Activated T-helper 2 cell treated with anti-CD3 and anti-CD28 coated beads, Interferon-gamma antibody, Interleukin-2, Interleukin-4, amounts not matched to agents 10 μg/mL and 5 μg/mL and 100 μg/mL, durations not matched to agents 14 hours and 24 hours and 36 hours (primary cell): ENCODE measurements at regions not wholly inside any gene's neighbourhood (a gene's known extent, or its start where the extent isn't known, plus 50 kb on each side); places are given as distances from the start of the nearest gene placed in this dataset.

Experiments
- DNase-seq: peaks from one replicate; pipeline ENCODE4 v3.0.0; 2021; ENCODE audit warnings: low spot score
- H3K27ac Mint-ChIP-seq: one replicate; pipeline ENCODE4 v1.8.0; 2021; ENCODE audit warnings: mixed read lengths
- H3K27me3 Mint-ChIP-seq: one replicate; pipeline ENCODE4 v1.8.0; 2021; ENCODE audit warnings: low read depth, mixed read lengths
- H3K36me3 Mint-ChIP-seq: one replicate; pipeline ENCODE4 v1.8.0; 2021; ENCODE audit warnings: low read depth, mixed read lengths
- H3K4me1 Mint-ChIP-seq: one replicate; pipeline ENCODE4 v1.8.0; 2021; ENCODE audit warnings: low read depth, mixed read lengths
- H3K4me3 Mint-ChIP-seq: one replicate; pipeline ENCODE4 v1.8.0; 2021; ENCODE audit warnings: low read depth, mild to moderate bottlenecking, moderate library complexity, mixed read lengths
- H3K9me3 Mint-ChIP-seq: one replicate; pipeline ENCODE4 v1.8.0; 2021; ENCODE audit warnings: mixed read lengths
- intact Hi-C: fragments of 100-400 bp; cut with micrococcal nuclease; formaldehyde crosslinking; loops from one replicate; pipeline ENCODE4 v1.15.1; 2023

GRCh38 chr2:42906557-42907411 lies 114.4 kb upstream of the HAAO start:
- peaks cover 2% of the 10 kb centered on the region for H3K27me3 Mint-ChIP-seq
- H3K9me3 Mint-ChIP-seq = no peaks in the 10 kb centered on the region

GRCh38 chr2:42906111-42906556 lies 113.8 kb upstream of the HAAO start:
- no peaks in the 10 kb centered on the region for H3K9me3 Mint-ChIP-seq
- no peak overlapping the region for H3K27ac Mint-ChIP-seq
- peaks cover 2% of the 10 kb centered on the region for H3K27me3 Mint-ChIP-seq
- H3K4me3 Mint-ChIP-seq = no peak overlapping the region
- intact Hi-C loops = no loop called here
- no peak for DNase-seq
- H3K4me1 Mint-ChIP-seq = peaks cover 3% of the 10 kb centered on the region
- H3K36me3 Mint-ChIP-seq = no peaks in the 10 kb centered on the region

More at GRCh38 chr2:42906557-42907411, 114.4 kb upstream of the HAAO start:
- no peak overlapping the region for H3K27ac Mint-ChIP-seq
- no peak overlapping the region for H3K4me3 Mint-ChIP-seq
- peaks cover 3% of the 10 kb centered on the region for H3K4me1 Mint-ChIP-seq
- intact Hi-C loops = no loop called here
- no peaks in the 10 kb centered on the region for H3K36me3 Mint-ChIP-seq
- DNase-seq = no peak

DNA sequence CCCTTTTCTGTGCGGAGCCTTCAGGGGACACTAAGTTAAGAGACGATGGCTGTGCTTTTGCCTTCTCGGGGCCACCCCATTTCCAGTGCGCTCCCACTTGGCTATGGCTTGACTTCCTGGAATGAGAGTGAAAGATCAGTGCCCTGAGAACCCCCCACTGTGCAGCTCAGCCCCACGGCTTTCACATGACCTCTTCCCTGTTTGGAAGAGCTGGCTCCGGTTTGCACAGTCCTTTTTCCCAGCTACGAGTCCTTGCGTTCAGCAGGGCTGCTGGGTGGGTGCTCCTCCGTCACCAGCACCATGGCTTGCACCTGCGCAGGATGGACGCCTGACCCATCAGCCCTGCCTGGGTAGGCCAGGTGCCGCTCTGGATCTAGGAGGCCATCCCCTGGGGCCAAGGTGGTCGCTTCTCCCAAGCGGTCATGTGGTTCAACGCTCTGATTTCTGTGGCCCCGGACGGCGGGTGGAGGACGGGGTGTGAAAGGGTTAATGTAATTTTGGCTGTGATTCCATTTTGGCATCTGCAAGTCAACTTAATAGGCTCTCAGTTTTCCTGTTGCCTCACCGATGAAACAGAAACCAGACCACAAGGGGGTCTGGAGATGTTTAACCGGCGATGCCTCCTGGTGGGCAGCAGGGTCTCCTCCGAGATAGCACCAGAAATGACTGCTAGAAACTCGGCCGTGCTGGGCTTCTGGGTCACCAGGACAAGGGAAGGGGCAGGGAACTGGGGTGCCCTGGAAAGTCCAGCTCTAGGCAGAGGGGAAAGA lies 113.1 kb upstream of the HAAO start:
- intact Hi-C loops = no loop called here
- Mint-ChIP-seq H3K27me3 (peaks cover 4% of the 10 kb centered on the region), H3K4me1 (peaks cover 3% of the 10 kb centered on the region), H3K4me3 (no peak overlapping the region), H3K9me3 (no peaks in the 10 kb centered on the region), H3K36me3 (no peaks in the 10 kb centered on the region), H3K27ac (no peak overlapping the region)
- no peak for DNase-seq

GRCh38 chr2:42904576-42904876 lies 112.1 kb upstream of the HAAO start:
- peaks cover 6% of the 10 kb centered on the region for H3K27me3 Mint-ChIP-seq
- no peak for DNase-seq
- no peaks in the 10 kb centered on the region for H3K36me3 Mint-ChIP-seq
- no peak overlapping the region for H3K27ac Mint-ChIP-seq
- no peaks in the 10 kb centered on the region for H3K9me3 Mint-ChIP-seq
- H3K4me3 Mint-ChIP-seq = no peak overlapping the region
- intact Hi-C loops = no loop called here
- peaks cover 3% of the 10 kb centered on the region for H3K4me1 Mint-ChIP-seq

GRCh38 chr2:42903821-42904575 lies 111.6 kb upstream of the HAAO start:
- H3K4me3 Mint-ChIP-seq = no peak overlapping the region
- peaks cover 3% of the 10 kb centered on the region for H3K4me1 Mint-ChIP-seq
- intact Hi-C loops = no loop called here
- peaks cover 6% of the 10 kb centered on the region for H3K27me3 Mint-ChIP-seq
- no peaks in the 10 kb centered on the region for H3K36me3 Mint-ChIP-seq
- no peak overlapping the region for H3K27ac Mint-ChIP-seq
- DNase-seq = no peak
- H3K9me3 Mint-ChIP-seq = no peaks in the 10 kb centered on the region

- no peaks in the 10 kb centered on the region for H3K36me3 Mint-ChIP-seq
- intact Hi-C loops = no loop called here
- H3K9me3 Mint-ChIP-seq = no peaks in the 10 kb centered on the region
- H3K4me1 Mint-ChIP-seq = peaks cover 3% of the 10 kb centered on the region
- H3K4me3 Mint-ChIP-seq = no peak overlapping the region
- H3K27me3 Mint-ChIP-seq = peaks cover 6% of the 10 kb centered on the region
- H3K27ac Mint-ChIP-seq = no peak overlapping the region
- DNase-seq = no peak
Measured at GRCh38 chr2:42902939-42903709, 110.7 kb upstream of the HAAO start.

- Mint-ChIP-seq H3K36me3 (no peaks in the 10 kb centered on the region), H3K9me3 (no peaks in the 10 kb centered on the region), H3K4me3 (no peak overlapping the region), H3K27ac (no peak overlapping the region), H3K27me3 (peaks cover 4% of the 10 kb centered on the region), H3K4me1 (peaks cover under 1% of the 10 kb centered on the region)
- intact Hi-C loops = no loop called here
- no peak for DNase-seq
Measured at GRCh38 chr2:42901076-42901640, 108.8 kb upstream of the HAAO start.

DNA sequence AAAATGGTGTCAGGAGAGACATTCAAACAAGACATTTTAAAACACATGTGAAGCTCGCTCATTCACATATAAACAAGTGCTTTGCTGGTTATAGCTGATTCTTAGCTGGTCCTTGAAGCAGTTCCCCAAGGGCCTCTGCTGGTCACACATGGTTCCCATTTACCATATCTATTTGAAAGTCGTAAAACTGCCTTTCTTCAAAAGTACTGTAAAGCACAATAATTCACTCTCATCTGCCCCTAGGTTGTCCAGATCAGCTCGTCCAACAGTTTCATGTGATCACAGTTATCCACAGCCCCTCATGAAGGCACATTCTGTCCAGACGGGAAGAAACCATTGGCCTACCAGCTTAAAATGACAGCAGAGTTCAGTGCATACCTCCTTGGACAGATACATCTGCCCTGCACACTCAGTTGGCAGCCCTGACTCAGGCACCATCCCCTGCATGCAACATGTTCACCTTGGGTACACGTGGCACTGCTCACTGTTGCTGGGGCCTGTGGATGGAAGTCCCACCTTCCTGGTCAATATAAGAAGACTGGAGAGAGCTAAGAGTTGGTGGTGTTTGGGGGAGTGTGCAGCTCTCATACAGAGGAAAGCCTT lies 108.0 kb upstream of the HAAO start:
- DNase-seq = no peak
- H3K9me3 Mint-ChIP-seq = no peaks in the 10 kb centered on the region
- H3K27ac Mint-ChIP-seq = no peak overlapping the region
- H3K27me3 Mint-ChIP-seq = peaks cover 4% of the 10 kb centered on the region
- H3K4me3 Mint-ChIP-seq = no peak overlapping the region
- no peaks in the 10 kb centered on the region for H3K4me1 Mint-ChIP-seq
- intact Hi-C loops = no loop called here
- H3K36me3 Mint-ChIP-seq = no peaks in the 10 kb centered on the region

GRCh38 chr2:42897358-42897757 lies 105.0 kb upstream of the HAAO start:
- Mint-ChIP-seq H3K4me3 (no peak overlapping the region), H3K9me3 (no peaks in the 10 kb centered on the region), H3K36me3 (no peaks in the 10 kb centered on the region), H3K27me3 (peaks cover 4% of the 10 kb centered on the region), H3K27ac (no peak overlapping the region), H3K4me1 (no peaks in the 10 kb centered on the region)
- no peak for DNase-seq
- intact Hi-C loops = no loop called here

GRCh38 chr2:42895791-42896135 lies 103.4 kb upstream of the HAAO start:
- intact Hi-C loops = no loop called here
- Mint-ChIP-seq H3K36me3 (no peaks in the 10 kb centered on the region), H3K27ac (no peak overlapping the region), H3K27me3 (peaks cover 4% of the 10 kb centered on the region), H3K9me3 (no peaks in the 10 kb centered on the region), H3K4me1 (no peaks in the 10 kb centered on the region), H3K4me3 (no peak overlapping the region)
- DNase-seq = no peak

DNA sequence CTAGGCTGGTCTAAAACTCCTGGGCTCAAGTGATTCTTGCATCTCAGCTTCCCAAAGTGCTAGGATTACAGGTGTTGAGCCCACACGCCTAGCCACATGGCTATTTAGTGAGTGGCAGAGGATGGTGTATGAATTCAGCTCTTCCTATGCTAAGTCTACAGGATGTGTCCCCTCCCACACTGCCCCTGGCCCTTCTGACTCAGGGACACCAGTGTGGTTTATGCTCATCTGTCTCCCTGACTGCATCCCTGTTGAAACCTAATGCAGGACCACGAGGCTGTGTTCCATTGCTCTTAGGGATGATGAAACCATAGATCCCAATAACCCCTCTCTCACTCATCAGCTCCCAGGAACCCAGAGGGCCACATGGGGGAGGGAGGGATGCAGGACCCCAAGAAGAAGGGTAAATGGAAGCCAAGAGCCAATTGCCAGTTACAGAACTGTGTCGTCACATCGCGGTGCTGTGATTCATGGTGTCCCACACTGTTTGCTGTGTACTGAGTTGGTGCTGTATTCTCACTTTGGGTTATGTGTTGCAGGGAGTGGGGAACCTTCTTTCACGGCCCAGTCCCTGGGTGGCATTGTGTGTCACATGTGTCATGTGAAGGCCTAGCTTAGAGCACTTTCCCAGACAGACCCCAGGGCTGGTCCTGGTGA lies 102.9 kb upstream of the HAAO start:
- intact Hi-C loops = no loop called here
- H3K27me3 Mint-ChIP-seq = no peaks in the 10 kb centered on the region
- H3K27ac Mint-ChIP-seq = no peak overlapping the region
- H3K4me3 Mint-ChIP-seq = no peak overlapping the region
- H3K36me3 Mint-ChIP-seq = no peaks in the 10 kb centered on the region
- no peaks in the 10 kb centered on the region for H3K4me1 Mint-ChIP-seq
- H3K9me3 Mint-ChIP-seq = no peaks in the 10 kb centered on the region
- DNase-seq = no peak
